ENCODE measurements at regions not wholly inside any gene's neighbourhood (a gene's known extent, or its start where the extent isn't known, plus 50 kb on each side); places are given as distances from the start of the nearest gene placed in this dataset.

DNA sequence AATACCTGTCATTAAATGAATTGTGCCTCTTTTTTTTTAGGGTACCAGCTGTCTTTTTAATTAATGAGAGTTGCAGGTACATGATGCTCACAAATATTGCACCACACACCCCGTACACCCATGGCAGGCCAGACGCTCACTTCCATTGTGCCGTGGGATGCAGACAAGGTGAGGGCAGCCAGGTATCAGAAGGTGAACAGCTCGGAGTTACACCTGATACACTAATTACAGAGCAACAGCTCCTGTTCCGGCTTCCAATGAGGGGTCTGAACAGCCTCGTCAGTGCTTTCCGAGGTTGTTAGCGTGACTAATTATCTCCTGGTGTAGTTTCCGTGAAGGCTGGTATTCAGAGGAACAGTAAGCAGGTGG lies 442.8 kb downstream of the ZNF516 start:
- no peak overlapping the region for H3K4me2 ChIP-seq (ENCODE audit: low read length)
- intact Hi-C loops (cut with micrococcal nuclease; ENCODE audit: unreplicated experiment): no loop called here
- ChIA-PET CTCF (ENCODE audit: unreplicated experiment) (no interaction called here), POLR2A (no interaction called here)
- no peak overlapping the region for H2AFZ ChIP-seq (ENCODE audit: low read length)
- no peaks in the 10 kb centered on the region for H3K4me1 ChIP-seq (ENCODE audit: insufficient read depth, low read length, poor library complexity, severe bottlenecking)
- no peaks in the 10 kb centered on the region for H3K79me2 ChIP-seq (ENCODE audit: insufficient read depth, low read depth, low read length)
- no peaks in the 10 kb centered on the region for H3K9me3 ChIP-seq (ENCODE audit: low read length)
- H3K36me3 ChIP-seq (ENCODE audit: insufficient read depth, low read length): no peaks in the 10 kb centered on the region
- no peak for DNase-seq (ENCODE audit: low spot score)
- no peaks in the 10 kb centered on the region for H3K9me2 ChIP-seq (ENCODE audit: insufficient read depth, low read length)
- H4K20me1 ChIP-seq (ENCODE audit: insufficient read depth, low read length): no peaks in the 10 kb centered on the region
- BruUV-seq (replicated peaks): no TSS peak
- H3K4me3 ChIP-seq (ENCODE audit: low read depth, low read length, poor library complexity, severe bottlenecking): no peak overlapping the region
- TF ChIP-seq EZH2phosphoT487 (IDR thresholded peaks at IDR 0.05; ENCODE audit: borderline replicate concordance, low read depth, low read length): no peak
- TF ChIP-seq, protein P1, sequence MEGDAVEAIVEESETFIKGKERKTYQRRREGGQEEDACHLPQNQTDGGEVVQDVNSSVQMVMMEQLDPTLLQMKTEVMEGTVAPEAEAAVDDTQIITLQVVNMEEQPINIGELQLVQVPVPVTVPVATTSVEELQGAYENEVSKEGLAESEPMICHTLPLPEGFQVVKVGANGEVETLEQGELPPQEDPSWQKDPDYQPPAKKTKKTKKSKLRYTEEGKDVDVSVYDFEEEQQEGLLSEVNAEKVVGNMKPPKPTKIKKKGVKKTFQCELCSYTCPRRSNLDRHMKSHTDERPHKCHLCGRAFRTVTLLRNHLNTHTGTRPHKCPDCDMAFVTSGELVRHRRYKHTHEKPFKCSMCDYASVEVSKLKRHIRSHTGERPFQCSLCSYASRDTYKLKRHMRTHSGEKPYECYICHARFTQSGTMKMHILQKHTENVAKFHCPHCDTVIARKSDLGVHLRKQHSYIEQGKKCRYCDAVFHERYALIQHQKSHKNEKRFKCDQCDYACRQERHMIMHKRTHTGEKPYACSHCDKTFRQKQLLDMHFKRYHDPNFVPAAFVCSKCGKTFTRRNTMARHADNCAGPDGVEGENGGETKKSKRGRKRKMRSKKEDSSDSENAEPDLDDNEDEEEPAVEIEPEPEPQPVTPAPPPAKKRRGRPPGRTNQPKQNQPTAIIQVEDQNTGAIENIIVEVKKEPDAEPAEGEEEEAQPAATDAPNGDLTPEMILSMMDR (conservative IDR thresholded peaks at IDR 0.05; ENCODE audit: low read length): no peak
- no peak overlapping the region for H3K27ac ChIP-seq (ENCODE audit: low read depth, low read length, poor library complexity, severe bottlenecking)

DNA sequence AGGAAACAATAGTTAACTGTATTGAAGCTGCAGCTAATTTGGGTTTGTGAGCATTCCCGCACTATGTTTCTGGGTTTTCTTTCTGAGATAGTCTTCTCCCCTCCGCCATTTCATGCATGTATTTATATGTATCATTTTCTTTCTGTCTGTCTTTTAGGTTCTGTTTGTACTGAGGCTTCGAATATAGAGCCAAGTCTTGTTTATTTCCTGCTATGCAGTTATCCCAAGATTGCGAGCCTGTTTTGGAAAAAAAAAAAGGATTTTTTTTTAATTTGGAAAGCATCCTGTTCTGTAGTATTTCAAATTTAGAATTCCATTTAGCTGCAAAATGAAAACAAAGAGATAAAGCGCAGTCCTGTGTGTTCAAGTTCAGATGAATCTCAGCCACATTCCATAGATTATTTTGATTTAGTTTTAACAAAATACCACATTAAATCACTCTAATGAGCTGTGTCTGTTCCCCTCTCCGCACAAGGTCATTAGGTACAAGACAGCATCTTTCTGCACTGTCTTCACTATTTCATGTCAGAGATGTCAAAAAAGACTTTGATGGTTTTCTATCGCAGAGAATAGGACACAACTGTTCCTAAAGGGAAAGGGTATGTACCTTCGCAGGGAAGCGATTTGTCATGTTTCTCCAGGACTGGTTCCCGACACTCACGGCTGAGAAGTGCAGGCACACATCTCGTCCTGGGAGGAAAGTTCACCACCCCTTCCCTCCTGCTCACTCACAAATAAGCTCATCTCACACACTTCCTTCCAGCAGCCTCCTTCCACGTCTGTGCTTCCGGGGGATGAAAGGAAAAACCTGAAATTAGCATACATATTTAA lies 443.4 kb downstream of the ZNF516 start:
- POLR2A ChIA-PET: no interaction called here
- Histone ChIP-seq H3K4me1 (ENCODE audit: insufficient read depth, low read length, poor library complexity, severe bottlenecking) (no peaks in the 10 kb centered on the region), H3K4me3 (ENCODE audit: low read depth, low read length, poor library complexity, severe bottlenecking) (no peak overlapping the region), H3K36me3 (ENCODE audit: insufficient read depth, low read length) (no peaks in the 10 kb centered on the region), H4K20me1 (ENCODE audit: insufficient read depth, low read length) (no peaks in the 10 kb centered on the region), H2AFZ (ENCODE audit: low read length) (no peak overlapping the region), H3K79me2 (ENCODE audit: insufficient read depth, low read depth, low read length) (no peaks in the 10 kb centered on the region), H3K9me2 (ENCODE audit: insufficient read depth, low read length) (no peaks in the 10 kb centered on the region), H3K9me3 (ENCODE audit: low read length) (no peaks in the 10 kb centered on the region), H3K4me2 (ENCODE audit: low read length) (no peak overlapping the region), H3K27ac (ENCODE audit: low read depth, low read length, poor library complexity, severe bottlenecking) (no peak overlapping the region)
- TF ChIP-seq, protein P1 (conservative IDR thresholded peaks at IDR 0.05; ENCODE audit: low read length): no peak
- TF ChIP-seq EZH2phosphoT487 (IDR thresholded peaks at IDR 0.05; ENCODE audit: borderline replicate concordance, low read depth, low read length): no peak
- CTCF ChIA-PET (ENCODE audit: unreplicated experiment): no interaction called here
- intact Hi-C loops (cut with micrococcal nuclease; ENCODE audit: unreplicated experiment): no loop called here
- DNase-seq (ENCODE audit: low spot score): no peak
- BruUV-seq (replicated peaks): no TSS peak

DNA sequence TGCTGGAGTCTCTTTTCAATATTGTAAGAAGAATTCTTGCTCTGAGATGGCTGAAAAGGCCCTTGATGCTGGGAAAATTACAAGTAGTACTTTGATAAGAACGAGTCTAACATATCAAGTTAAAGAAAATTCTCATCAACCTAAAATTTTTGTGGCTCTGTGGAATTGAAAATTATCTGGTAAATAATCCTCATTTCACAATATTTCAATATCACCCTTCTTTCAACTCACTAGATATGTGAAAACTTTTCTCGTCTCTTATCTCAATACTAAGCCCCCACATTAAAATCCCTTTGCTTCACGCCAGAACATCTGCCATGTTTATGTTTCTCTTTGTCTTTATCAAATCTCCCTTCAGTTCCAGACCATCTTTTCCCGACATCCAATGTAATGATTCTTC lies 448.8 kb downstream of the ZNF516 start:
- ChIA-PET CTCF (ENCODE audit: unreplicated experiment) (no interaction called here), POLR2A (no interaction called here)
- no peak overlapping the region for H3K27ac ChIP-seq (ENCODE audit: low read depth, low read length, poor library complexity, severe bottlenecking)
- BruUV-seq (replicated peaks): no TSS peak
- no peak for DNase-seq (ENCODE audit: low spot score)
- H4K20me1 ChIP-seq (ENCODE audit: insufficient read depth, low read length): no peaks in the 10 kb centered on the region
- H3K9me3 ChIP-seq (ENCODE audit: low read length): no peaks in the 10 kb centered on the region
- H2AFZ ChIP-seq (ENCODE audit: low read length): no peak overlapping the region
- no peaks in the 10 kb centered on the region for H3K4me1 ChIP-seq (ENCODE audit: insufficient read depth, low read length, poor library complexity, severe bottlenecking)
- H3K4me3 ChIP-seq (ENCODE audit: low read depth, low read length, poor library complexity, severe bottlenecking): no peak overlapping the region
- H3K79me2 ChIP-seq (ENCODE audit: insufficient read depth, low read depth, low read length): no peaks in the 10 kb centered on the region
- TF ChIP-seq, protein P1 (conservative IDR thresholded peaks at IDR 0.05; ENCODE audit: low read length): no peak
- no peak for TF ChIP-seq EZH2phosphoT487 (IDR thresholded peaks at IDR 0.05; ENCODE audit: borderline replicate concordance, low read depth, low read length)
- intact Hi-C loops (cut with micrococcal nuclease; ENCODE audit: unreplicated experiment): no loop called here
- H3K4me2 ChIP-seq (ENCODE audit: low read length): no peak overlapping the region
- H3K36me3 ChIP-seq (ENCODE audit: insufficient read depth, low read length): no peaks in the 10 kb centered on the region
- H3K9me2 ChIP-seq (ENCODE audit: insufficient read depth, low read length): no peaks in the 10 kb centered on the region
